ENCODE measurements at regions not wholly inside any gene's neighbourhood (a gene's known extent, or its start where the extent isn't known, plus 50 kb on each side); places are given as distances from the start of the nearest gene placed in this dataset.

DNA sequence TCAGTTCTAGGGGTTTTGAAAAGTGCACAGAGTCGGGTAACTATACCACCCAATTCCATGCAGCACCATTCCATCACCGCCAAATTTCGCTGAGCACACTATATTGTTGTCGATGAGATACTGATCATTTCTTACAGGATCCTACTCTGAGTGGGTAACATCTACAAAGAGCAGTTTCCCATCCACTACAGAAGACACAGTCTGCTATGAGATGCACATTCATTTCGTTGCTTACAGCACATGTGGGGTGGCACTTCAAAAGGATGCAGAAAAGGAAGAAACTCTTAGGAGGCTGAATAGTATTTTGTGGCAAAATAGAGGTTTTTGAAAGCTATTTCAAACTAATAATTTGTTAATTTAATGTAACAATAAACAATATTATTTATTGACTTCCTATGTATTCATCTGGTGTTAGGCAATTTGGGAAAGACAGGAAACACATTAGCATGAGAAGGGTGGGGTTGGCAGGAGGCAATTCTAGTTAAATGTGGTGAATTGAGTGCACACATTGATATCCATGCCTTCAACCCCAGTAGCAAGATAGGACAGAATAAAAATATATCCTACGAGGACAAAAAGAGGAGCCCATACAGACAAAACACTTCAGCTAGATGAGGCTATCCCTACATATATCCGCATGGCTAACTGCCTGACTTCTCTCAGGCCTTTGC, 186.8 kb upstream of the PARP11 start:
- Histone ChIP-seq H3F3A (ENCODE audit: insufficient read depth, low read length) (no peaks in the 10 kb centered on the region), H2AFZ (ENCODE audit: low read length) (no peak overlapping the region), H3K27ac (ENCODE audit: low read depth, low read length, poor library complexity, severe bottlenecking) (no peak overlapping the region), H3K4me2 (ENCODE audit: low read length) (no peak overlapping the region), H3K4me3 (ENCODE audit: low read depth, low read length, poor library complexity, severe bottlenecking) (no peak overlapping the region), H3K27me3 (ENCODE audit: insufficient read depth, low read length) (no peaks in the 10 kb centered on the region), H3K36me3 (ENCODE audit: insufficient read depth, low read length) (no peaks in the 10 kb centered on the region), H3K4me1 (ENCODE audit: insufficient read depth, low read length, severe bottlenecking) (no peaks in the 10 kb centered on the region), H3K79me2 (ENCODE audit: insufficient read depth, low read length) (no peaks in the 10 kb centered on the region), H3K9me2 (ENCODE audit: low read depth, low read length) (no peaks in the 10 kb centered on the region), H3K9me3 (ENCODE audit: low read length) (no peaks in the 10 kb centered on the region), H4K20me1 (ENCODE audit: insufficient read depth, low read length) (no peaks in the 10 kb centered on the region), H3K9ac (ENCODE audit: low read length) (no peak overlapping the region)
- TF ChIP-seq, protein P1, sequence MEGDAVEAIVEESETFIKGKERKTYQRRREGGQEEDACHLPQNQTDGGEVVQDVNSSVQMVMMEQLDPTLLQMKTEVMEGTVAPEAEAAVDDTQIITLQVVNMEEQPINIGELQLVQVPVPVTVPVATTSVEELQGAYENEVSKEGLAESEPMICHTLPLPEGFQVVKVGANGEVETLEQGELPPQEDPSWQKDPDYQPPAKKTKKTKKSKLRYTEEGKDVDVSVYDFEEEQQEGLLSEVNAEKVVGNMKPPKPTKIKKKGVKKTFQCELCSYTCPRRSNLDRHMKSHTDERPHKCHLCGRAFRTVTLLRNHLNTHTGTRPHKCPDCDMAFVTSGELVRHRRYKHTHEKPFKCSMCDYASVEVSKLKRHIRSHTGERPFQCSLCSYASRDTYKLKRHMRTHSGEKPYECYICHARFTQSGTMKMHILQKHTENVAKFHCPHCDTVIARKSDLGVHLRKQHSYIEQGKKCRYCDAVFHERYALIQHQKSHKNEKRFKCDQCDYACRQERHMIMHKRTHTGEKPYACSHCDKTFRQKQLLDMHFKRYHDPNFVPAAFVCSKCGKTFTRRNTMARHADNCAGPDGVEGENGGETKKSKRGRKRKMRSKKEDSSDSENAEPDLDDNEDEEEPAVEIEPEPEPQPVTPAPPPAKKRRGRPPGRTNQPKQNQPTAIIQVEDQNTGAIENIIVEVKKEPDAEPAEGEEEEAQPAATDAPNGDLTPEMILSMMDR (IDR thresholded peaks at IDR 0.05; ENCODE audit: low read length): no peak
- TF ChIP-seq EZH2 (IDR thresholded peaks at IDR 0.05; ENCODE audit: borderline replicate concordance, low read length): no peak

DNA sequence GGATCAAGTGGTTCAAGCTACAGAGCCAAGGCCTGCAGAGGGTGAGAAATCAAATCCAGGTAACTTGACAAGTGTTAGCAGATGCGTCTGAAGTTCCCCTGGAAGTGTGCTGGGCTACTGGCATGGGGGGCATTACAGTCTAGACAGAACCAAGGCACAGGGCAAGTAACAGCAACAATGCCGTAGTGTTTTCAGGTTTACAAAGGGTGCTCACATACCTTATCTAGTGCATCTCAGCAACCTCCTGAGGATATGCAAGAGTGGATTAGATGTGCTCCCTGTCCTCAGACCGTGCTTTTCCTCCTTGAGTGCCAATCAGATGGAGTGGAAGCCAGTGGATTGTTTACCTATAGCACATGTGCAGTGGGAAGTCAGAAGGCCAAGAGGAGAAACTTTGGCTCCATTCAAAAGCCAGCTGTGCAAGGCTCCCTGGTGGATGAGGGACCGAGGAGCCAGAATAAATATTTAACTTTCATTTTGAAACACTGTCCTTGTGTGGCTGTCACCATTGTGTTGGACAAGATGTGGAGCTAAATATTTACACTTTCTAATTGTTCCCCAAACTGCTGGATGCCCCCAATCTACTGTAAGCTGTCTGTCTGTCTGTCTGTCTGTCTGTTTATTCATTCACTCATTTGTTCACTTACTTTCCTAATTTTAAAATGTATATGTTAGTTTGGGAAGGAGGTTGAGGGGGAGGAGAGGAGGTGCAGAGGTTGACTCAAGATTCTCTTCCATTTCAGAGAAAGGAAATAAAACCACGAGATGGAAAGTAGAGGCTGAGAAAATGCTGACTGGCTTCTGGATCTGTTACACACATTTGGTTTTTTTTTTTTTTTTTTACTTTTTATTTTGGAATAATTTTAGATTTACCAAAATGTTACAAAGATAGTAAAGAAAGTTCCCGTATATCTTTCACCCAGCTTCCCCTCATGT, 184.0 kb upstream of the PARP11 start:
- Histone ChIP-seq H3K27ac (ENCODE audit: low read depth, low read length, poor library complexity, severe bottlenecking) (no peak overlapping the region), H3K9ac (ENCODE audit: low read length) (no peak overlapping the region), H3K27me3 (ENCODE audit: insufficient read depth, low read length) (no peaks in the 10 kb centered on the region), H3K4me2 (ENCODE audit: low read length) (no peak overlapping the region), H3K4me1 (ENCODE audit: insufficient read depth, low read length, severe bottlenecking) (no peaks in the 10 kb centered on the region), H3F3A (ENCODE audit: insufficient read depth, low read length) (no peaks in the 10 kb centered on the region), H3K9me2 (ENCODE audit: low read depth, low read length) (no peaks in the 10 kb centered on the region), H3K79me2 (ENCODE audit: insufficient read depth, low read length) (no peaks in the 10 kb centered on the region), H4K20me1 (ENCODE audit: insufficient read depth, low read length) (no peaks in the 10 kb centered on the region), H3K9me3 (ENCODE audit: low read length) (no peaks in the 10 kb centered on the region), H3K4me3 (ENCODE audit: low read depth, low read length, poor library complexity, severe bottlenecking) (no peak overlapping the region), H2AFZ (ENCODE audit: low read length) (no peak overlapping the region), H3K36me3 (ENCODE audit: insufficient read depth, low read length) (no peaks in the 10 kb centered on the region)
- no peak for TF ChIP-seq EZH2 (IDR thresholded peaks at IDR 0.05; ENCODE audit: borderline replicate concordance, low read length)
- TF ChIP-seq, protein P1 (IDR thresholded peaks at IDR 0.05; ENCODE audit: low read length): no peak

DNA sequence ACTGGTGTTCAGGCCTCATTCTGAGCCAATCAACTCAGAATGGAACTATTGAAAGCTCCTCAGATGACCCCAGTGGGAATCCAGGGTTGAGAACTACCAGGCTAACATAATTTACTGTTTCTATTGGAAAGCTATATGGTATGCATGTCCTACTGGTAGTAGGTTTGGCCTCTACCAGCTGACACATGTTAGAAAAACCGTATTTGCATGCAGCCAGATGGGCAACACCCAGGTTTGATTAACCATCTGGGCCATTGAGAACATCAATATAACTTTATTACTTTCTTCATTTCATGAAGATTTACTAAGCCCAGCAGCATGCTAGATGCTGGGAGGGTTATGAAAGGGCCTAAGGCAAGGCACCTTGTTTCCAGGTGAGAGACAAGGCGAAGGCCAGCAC, 181.4 kb upstream of the PARP11 start:
- H3K36me3 ChIP-seq (ENCODE audit: insufficient read depth, low read length): no peaks in the 10 kb centered on the region
- no peak overlapping the region for H2AFZ ChIP-seq (ENCODE audit: low read length)
- H3K4me1 ChIP-seq (ENCODE audit: insufficient read depth, low read length, severe bottlenecking): no peaks in the 10 kb centered on the region
- no peak overlapping the region for H3K4me3 ChIP-seq (ENCODE audit: low read depth, low read length, poor library complexity, severe bottlenecking)
- H3K79me2 ChIP-seq (ENCODE audit: insufficient read depth, low read length): no peaks in the 10 kb centered on the region
- TF ChIP-seq EZH2 (IDR thresholded peaks at IDR 0.05; ENCODE audit: borderline replicate concordance, low read length): no peak
- TF ChIP-seq, protein P1 (IDR thresholded peaks at IDR 0.05; ENCODE audit: low read length): no peak
- H4K20me1 ChIP-seq (ENCODE audit: insufficient read depth, low read length): no peaks in the 10 kb centered on the region
- H3K27me3 ChIP-seq (ENCODE audit: insufficient read depth, low read length): no peaks in the 10 kb centered on the region
- H3K4me2 ChIP-seq (ENCODE audit: low read length): no peak overlapping the region
- no peaks in the 10 kb centered on the region for H3K9me2 ChIP-seq (ENCODE audit: low read depth, low read length)
- H3K27ac ChIP-seq (ENCODE audit: low read depth, low read length, poor library complexity, severe bottlenecking): no peak overlapping the region
- no peaks in the 10 kb centered on the region for H3K9me3 ChIP-seq (ENCODE audit: low read length)
- no peak overlapping the region for H3K9ac ChIP-seq (ENCODE audit: low read length)
- H3F3A ChIP-seq (ENCODE audit: insufficient read depth, low read length): no peaks in the 10 kb centered on the region

All from OCI-LY1 (cell line).